ENCODE measurements at regions not wholly inside any gene's neighbourhood (a gene's known extent, or its start where the extent isn't known, plus 50 kb on each side); places are given as distances from the start of the nearest gene placed in this dataset.

DNA sequence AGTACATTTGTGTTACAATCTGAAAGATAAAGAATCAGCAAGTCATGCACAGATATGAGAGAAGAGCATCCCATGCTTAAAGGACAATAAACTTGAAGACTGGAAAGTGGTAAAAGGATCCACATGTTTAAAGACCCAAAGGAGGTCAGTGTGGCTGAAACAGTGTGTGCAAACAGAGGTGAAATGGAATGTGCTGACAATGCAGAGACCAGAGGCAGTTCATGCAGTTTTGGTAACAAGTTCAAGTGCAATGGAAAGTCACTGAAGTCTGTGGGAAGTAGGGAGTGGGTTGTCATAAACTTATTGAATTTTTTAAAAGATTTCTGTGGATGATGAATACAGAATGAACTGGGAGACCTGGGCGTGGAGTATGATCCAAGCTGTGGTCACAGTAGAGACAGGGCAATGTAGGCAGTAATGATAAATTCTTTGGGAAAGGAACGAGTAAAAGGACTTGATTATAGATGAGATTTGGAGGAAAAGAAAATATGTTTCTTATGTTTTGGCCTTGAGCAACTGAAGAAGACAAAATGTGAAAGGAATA is 408.0 kb downstream of the HGF start:
- WGBS = 77% methylated on average over 2 of the region's 2 CpGs
- H3K27ac ChIP-seq (ENCODE audit: low read depth) = no peak overlapping the region
- no peaks in the 10 kb centered on the region for H3K36me3 ChIP-seq (ENCODE audit: insufficient read depth)
- no peak overlapping the region for H3K4me3 ChIP-seq (ENCODE audit: low read depth, low read length)
- H3K4me1 ChIP-seq (ENCODE audit: insufficient read depth) = no peaks in the 10 kb centered on the region
- DNase-seq (ENCODE audit: extremely low spot score) = no peak

DNA sequence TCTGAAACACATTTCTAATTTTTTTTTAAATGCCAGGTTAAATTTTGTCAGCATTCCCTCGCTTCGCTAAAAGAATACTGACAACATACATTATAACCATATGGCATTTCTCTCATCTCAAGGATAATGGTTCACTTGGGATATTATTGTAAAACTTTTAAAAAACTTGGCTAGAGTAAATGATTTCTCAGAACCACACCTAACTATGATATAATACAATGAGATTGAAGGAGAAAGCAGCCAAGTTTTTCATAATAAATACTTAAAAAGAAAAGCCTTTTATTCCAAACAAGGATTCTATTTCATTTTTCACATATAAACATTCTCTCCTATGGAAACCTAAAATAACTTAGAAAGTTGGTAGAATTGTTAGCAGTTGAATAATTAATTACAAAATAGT is 413.9 kb downstream of the HGF start:
- no peak for DNase-seq (ENCODE audit: extremely low spot score)
- Histone ChIP-seq H3K4me3 (ENCODE audit: low read depth, low read length) (no peak overlapping the region), H3K27ac (ENCODE audit: low read depth) (no peak overlapping the region), H3K36me3 (ENCODE audit: insufficient read depth) (no peaks in the 10 kb centered on the region), H3K4me1 (ENCODE audit: insufficient read depth) (no peaks in the 10 kb centered on the region)
- WGBS = 72% methylated on average over 2 of the region's 2 CpGs

DNA sequence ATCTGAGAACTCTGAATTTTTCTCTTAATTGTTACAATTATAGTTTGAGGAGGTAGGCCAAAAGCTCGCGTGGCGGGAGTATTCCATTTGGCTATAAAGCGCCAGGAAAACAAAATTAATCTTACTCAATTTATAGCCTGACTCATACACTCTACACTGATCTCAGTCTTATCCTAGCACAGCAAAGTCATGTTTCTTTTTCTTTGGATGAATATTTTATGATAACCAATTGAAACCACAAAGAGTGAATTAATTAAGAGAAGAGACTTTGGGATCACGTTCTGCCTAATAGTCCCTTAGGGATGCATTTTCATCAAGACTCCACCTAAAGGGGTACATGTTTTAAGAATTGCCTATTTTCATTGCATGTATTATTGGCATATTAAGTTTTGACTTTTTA is 420.8 kb downstream of the HGF start:
- no peak overlapping the region for H3K27ac ChIP-seq (ENCODE audit: low read depth)
- H3K4me1 ChIP-seq (ENCODE audit: insufficient read depth) = no peaks in the 10 kb centered on the region
- WGBS = 84% methylated on average over 5 of the region's 5 CpGs
- DNase-seq (ENCODE audit: extremely low spot score) = no peak
- H3K4me3 ChIP-seq (ENCODE audit: low read depth, low read length) = no peak overlapping the region
- no peaks in the 10 kb centered on the region for H3K36me3 ChIP-seq (ENCODE audit: insufficient read depth)

GRCh38 chr7:81339946-81340345 is 421.1 kb upstream of the SEMA3C start:
- H3K27ac ChIP-seq (ENCODE audit: low read depth) = no peak overlapping the region
- H3K4me3 ChIP-seq (ENCODE audit: low read depth, low read length) = no peak overlapping the region
- H3K36me3 ChIP-seq (ENCODE audit: insufficient read depth) = no peaks in the 10 kb centered on the region
- no peaks in the 10 kb centered on the region for H3K4me1 ChIP-seq (ENCODE audit: insufficient read depth)
- WGBS = 54% methylated on average over 2 of the region's 2 CpGs
- no peak for DNase-seq (ENCODE audit: extremely low spot score)

DNA sequence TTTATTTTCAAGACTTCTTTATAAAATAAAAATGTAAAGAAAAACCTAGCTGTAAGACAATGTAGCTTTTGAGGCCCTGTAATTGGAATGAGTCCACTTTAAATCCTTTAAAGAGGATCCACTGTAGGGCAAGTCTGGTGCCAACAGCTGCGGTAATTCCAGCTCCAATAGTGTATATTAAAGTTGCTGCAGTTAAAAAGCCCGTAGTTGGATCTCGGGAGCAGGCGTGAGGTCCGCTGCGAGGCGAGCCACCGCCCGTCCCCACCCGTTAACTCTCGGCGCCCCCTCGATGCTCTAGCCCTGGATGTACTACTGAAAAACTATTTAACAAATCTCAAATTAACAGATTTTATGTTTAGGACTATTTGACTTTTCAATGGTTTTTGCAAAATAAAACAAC is 414.7 kb upstream of the SEMA3C start:
- no peak for DNase-seq (ENCODE audit: extremely low spot score)
- H3K36me3 ChIP-seq (ENCODE audit: insufficient read depth) = no peaks in the 10 kb centered on the region
- 92% methylated on average over 13 of the region's 13 CpGs for WGBS
- no peak overlapping the region for H3K27ac ChIP-seq (ENCODE audit: low read depth)
- H3K4me1 ChIP-seq (ENCODE audit: insufficient read depth) = no peaks in the 10 kb centered on the region
- no peak overlapping the region for H3K4me3 ChIP-seq (ENCODE audit: low read depth, low read length)

- WGBS = 93% methylated on average over 1 of the region's 1 CpG
- DNase-seq (ENCODE audit: extremely low spot score) = no peak
- Histone ChIP-seq H3K27ac (ENCODE audit: low read depth) (no peak overlapping the region), H3K4me3 (ENCODE audit: low read depth, low read length) (no peak overlapping the region), H3K4me1 (ENCODE audit: insufficient read depth) (no peaks in the 10 kb centered on the region), H3K36me3 (ENCODE audit: insufficient read depth) (no peaks in the 10 kb centered on the region)
These were observed 414.2 kb upstream of the SEMA3C start for GRCh38 chr7:81333004-81333403.

DNA sequence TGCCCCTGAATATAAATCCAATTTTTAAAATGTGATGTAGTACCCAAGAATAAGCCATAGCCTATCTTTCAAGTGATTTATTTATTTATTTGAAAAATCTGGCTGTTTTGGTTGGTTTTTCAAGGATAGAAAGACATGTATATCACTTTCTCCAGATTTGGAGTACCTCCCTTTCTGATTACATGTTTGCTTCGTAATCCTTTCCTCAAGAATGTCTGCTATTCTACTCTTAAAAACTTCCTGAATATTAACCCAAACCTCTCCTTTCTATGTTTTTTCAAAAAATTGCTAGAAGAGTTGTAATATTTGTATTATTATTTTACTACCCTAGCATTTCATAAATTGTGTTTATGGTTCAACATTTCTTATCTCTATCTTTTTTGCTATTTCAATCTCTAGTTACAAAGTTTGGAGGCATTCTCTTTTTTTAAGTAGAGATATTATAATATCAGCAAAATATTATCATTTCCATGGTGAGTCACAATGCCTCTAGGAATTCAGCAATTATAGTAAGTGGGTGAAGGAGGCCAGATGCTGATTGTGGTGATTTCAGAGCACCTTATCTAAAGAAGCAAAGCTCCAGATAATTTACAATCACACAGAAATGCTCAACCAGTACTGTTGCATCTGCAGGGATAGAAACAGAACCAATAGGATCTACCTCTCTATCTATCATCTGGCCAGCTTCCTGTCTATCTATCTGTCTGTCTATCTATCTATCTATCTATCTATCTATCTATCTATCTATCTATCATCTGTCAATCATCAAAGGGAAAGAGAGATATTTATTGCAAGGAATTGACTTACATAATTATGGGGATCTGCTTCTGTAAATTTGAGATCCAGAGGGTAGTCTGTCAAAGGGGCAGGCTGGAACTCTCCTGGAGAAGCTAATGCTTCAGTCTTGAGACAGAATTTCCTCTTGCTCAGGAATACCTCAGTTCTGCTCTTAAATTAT is 412.5 kb upstream of the SEMA3C start:
- H3K27ac ChIP-seq (ENCODE audit: low read depth) = no peak overlapping the region
- no peak overlapping the region for H3K4me3 ChIP-seq (ENCODE audit: low read depth, low read length)
- WGBS = 34% methylated on average over 1 of the region's 1 CpG
- no peaks in the 10 kb centered on the region for H3K36me3 ChIP-seq (ENCODE audit: insufficient read depth)
- no peak for DNase-seq (ENCODE audit: extremely low spot score)
- H3K4me1 ChIP-seq (ENCODE audit: insufficient read depth) = no peaks in the 10 kb centered on the region

DNA sequence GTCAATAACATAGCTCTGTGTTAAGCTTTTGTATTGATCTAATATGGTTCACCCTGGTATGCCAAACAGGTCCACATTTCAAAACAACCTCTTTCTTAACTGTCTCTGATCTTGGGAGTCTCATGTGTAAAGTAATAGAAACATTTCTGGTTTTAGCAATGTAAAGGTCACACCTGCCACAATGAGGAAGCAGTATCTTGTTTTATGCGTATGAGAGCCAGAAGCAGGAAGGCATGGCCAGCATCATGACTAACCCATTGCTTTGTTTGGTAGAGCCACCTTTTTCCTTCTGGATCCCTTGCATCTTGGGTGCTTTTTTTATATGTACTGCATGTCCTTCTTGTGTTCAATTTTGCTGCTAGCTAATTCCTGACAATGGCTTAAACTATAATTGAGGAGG is 411.3 kb upstream of the SEMA3C start:
- no peak overlapping the region for H3K27ac ChIP-seq (ENCODE audit: low read depth)
- H3K36me3 ChIP-seq (ENCODE audit: insufficient read depth) = no peaks in the 10 kb centered on the region
- DNase-seq (ENCODE audit: extremely low spot score) = no peak
- H3K4me1 ChIP-seq (ENCODE audit: insufficient read depth) = no peaks in the 10 kb centered on the region
- H3K4me3 ChIP-seq (ENCODE audit: low read depth, low read length) = no peak overlapping the region
- 88% methylated on average over 1 of the region's 1 CpG for WGBS

DNA sequence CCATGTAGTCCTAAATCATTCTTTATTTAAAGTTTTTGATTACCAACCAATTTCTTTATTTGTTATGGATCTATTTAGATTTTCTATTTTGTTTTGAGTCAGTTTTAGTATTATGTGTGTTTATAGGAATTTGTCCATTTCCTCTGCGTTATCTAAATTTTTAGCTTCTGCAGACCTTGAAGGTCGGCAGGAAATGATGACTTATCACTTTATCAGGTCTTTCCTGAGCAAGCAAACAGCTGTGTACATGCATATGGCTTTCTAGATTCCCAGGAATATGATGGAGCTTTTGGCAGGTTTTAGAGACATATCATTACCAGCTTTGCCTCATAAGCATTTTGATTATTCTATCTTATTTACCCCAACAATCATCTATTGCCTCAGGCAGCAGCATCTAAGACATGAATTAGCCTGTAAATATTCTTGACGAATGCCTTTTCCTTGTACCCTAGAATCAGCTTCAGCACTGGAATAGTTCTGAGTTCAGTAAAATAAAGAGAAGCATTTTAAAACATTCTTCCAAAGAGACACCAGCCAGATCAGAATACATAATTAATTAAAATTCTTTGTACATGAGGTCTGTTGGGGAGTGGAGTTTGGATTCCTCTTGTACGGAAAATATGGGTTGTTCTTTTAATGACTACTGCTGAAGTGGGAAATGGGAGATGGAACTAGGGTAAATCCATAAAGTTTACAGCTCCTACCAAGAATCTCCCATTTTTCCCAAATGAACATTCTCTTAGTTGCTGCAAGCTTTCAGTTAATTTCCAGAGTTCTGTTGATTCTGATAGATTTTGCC is 408.8 kb upstream of the SEMA3C start:
- no peak overlapping the region for H3K4me3 ChIP-seq (ENCODE audit: low read depth, low read length)
- no peak for DNase-seq (ENCODE audit: extremely low spot score)
- WGBS = 73% methylated on average over 4 of the region's 4 CpGs
- no peaks in the 10 kb centered on the region for H3K4me1 ChIP-seq (ENCODE audit: insufficient read depth)
- no peak overlapping the region for H3K27ac ChIP-seq (ENCODE audit: low read depth)
- H3K36me3 ChIP-seq (ENCODE audit: insufficient read depth) = no peaks in the 10 kb centered on the region

- no peak for DNase-seq (ENCODE audit: extremely low spot score)
- Histone ChIP-seq H3K4me1 (ENCODE audit: insufficient read depth) (no peaks in the 10 kb centered on the region), H3K36me3 (ENCODE audit: insufficient read depth) (no peaks in the 10 kb centered on the region), H3K27ac (ENCODE audit: low read depth) (no peak overlapping the region), H3K4me3 (ENCODE audit: low read depth, low read length) (no peak overlapping the region)
- 87% methylated on average over 1 of the region's 1 CpG for WGBS
These were observed 403.1 kb upstream of the SEMA3C start for GRCh38 chr7:81321949-81322348.

DNA sequence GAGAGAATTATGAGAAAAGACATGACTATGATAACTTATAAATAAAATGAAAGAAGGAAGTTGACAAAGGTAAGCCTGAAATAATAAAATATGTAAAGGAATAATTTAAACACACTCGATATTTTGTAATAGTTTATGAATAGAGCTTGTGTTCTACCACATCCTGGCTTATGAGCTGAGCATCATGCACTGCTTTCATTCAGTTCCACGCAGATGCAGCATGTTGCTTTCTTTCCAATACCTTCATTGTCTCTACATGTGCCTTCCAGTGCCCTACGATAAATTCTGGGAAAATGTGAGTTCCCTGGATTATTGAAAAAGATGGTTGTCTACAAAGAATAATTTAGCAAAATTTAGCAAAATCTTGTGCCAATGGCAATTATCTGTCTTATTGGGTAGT is 398.9 kb upstream of the SEMA3C start:
- no peak for DNase-seq (ENCODE audit: extremely low spot score)
- 88% methylated on average over 3 of the region's 3 CpGs for WGBS
- no peak overlapping the region for H3K4me3 ChIP-seq (ENCODE audit: low read depth, low read length)
- no peak overlapping the region for H3K27ac ChIP-seq (ENCODE audit: low read depth)
- H3K36me3 ChIP-seq (ENCODE audit: insufficient read depth) = no peaks in the 10 kb centered on the region
- H3K4me1 ChIP-seq (ENCODE audit: insufficient read depth) = no peaks in the 10 kb centered on the region

GRCh38 chr7:81308643-81309322 is 389.9 kb upstream of the SEMA3C start:
- Histone ChIP-seq H3K4me3 (ENCODE audit: low read depth, low read length) (no peak overlapping the region), H3K36me3 (ENCODE audit: insufficient read depth) (no peaks in the 10 kb centered on the region), H3K27ac (ENCODE audit: low read depth) (no peak overlapping the region), H3K4me1 (ENCODE audit: insufficient read depth) (no peaks in the 10 kb centered on the region)
- 29% methylated on average over 2 of the region's 2 CpGs for WGBS
- DNase-seq (ENCODE audit: extremely low spot score) = no peak

DNA sequence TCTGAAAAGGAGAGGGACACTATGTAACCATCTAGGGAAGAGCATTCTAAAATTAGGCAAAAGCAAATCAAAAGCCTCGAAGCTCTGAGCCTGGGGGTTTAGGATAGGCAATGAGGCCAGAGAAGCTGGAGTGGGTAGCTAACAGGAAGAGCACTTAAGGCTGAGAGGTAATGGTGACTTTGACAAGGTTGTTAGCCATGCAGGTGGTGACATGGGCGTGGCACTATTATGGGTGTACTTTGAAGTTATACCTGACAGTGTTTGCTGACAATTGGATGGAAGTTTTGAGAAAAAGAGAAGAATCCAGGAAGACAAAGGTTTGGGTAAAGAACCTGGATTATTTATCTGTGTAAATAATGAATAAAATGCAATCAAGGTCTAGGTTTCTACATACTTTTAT is 383.0 kb upstream of the SEMA3C start:
- 91% methylated on average over 2 of the region's 2 CpGs for WGBS
- no peak for DNase-seq (ENCODE audit: extremely low spot score)
- no peak overlapping the region for H3K27ac ChIP-seq (ENCODE audit: low read depth)
- no peak overlapping the region for H3K4me3 ChIP-seq (ENCODE audit: low read depth, low read length)
- H3K4me1 ChIP-seq (ENCODE audit: insufficient read depth) = no peaks in the 10 kb centered on the region
- no peaks in the 10 kb centered on the region for H3K36me3 ChIP-seq (ENCODE audit: insufficient read depth)

All from urinary bladder (tissue), 3 donors.